ENCODE measurements at regions not wholly inside any gene's neighbourhood (a gene's known extent, or its start where the extent isn't known, plus 50 kb on each side); places are given as distances from the start of the nearest gene placed in this dataset.

- no peak for FAIRE-seq
- DNase-seq (ENCODE audit: insufficient read length, low spot score): no peak
Observed at GRCh38 chr14:100381395-100382105, 58.4 kb downstream of the SLC25A47 start.

GRCh38 chr14:100382106-100382455, 58.9 kb downstream of the SLC25A47 start:
- no peak for TF ChIP-seq CTCF (IDR thresholded peaks at IDR 0.05; ENCODE audit: insufficient read depth, missing control alignments)
- DNase-seq (ENCODE audit: insufficient read length, low spot score): no peak
- no peak for FAIRE-seq

More at GRCh38 chr14:100381395-100382105, 58.4 kb downstream of the SLC25A47 start:
- TF ChIP-seq CTCF (IDR thresholded peaks at IDR 0.05; ENCODE audit: insufficient read depth, missing control alignments): no peak

GRCh38 chr14:100383727-100384158, 60.6 kb downstream of the SLC25A47 start:
- FAIRE-seq (no peak), DNase-seq (ENCODE audit: insufficient read length, low spot score) (no peak)
- TF ChIP-seq CTCF (IDR thresholded peaks at IDR 0.05; ENCODE audit: insufficient read depth, missing control alignments): peak; percentile 89

- no peak for DNase-seq (ENCODE audit: insufficient read length, low spot score)
- peak; percentile 2 for TF ChIP-seq CTCF (IDR thresholded peaks at IDR 0.05; ENCODE audit: insufficient read depth, missing control alignments)
- FAIRE-seq: no peak
Observed at GRCh38 chr14:100384277-100384676, 61.1 kb downstream of the SLC25A47 start.

GRCh38 chr14:100384819-100385813, 62.0 kb downstream of the SLC25A47 start:
- FAIRE-seq (peak; percentile 29), DNase-seq (ENCODE audit: insufficient read length, low spot score) (no peak)
- peak; percentile 61 for TF ChIP-seq CTCF (IDR thresholded peaks at IDR 0.05; ENCODE audit: insufficient read depth, missing control alignments)

GRCh38 chr14:100386121-100386520, 63.0 kb downstream of the SLC25A47 start:
- DNase-seq (ENCODE audit: insufficient read length, low spot score): no peak
- no peak for FAIRE-seq
- TF ChIP-seq CTCF (IDR thresholded peaks at IDR 0.05; ENCODE audit: insufficient read depth, missing control alignments): no peak

All from D721Med (cell line).